ENCODE measurements at regions not wholly inside any gene's neighbourhood (a gene's known extent, or its start where the extent isn't known, plus 50 kb on each side); places are given as distances from the start of the nearest gene placed in this dataset.

DNA sequence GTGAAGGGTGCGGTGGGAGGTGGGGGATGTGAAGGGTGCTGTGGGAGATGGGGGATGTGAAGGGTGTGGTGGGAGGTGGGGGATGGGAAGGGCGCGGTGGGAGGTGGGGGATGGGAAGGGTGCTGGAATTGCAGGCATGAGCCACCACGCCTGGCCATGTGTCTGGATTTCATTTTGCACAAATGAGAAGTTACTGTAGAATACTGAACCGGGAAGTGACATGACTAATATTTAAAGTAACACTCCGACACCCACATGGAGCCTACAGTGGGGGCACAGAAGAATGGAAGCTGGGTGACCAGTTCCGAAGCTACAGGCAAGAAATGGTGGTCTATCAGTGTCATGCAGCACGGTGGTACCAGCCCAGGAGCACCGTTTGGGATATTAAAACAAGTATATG lies 69.9 kb upstream of the SPTLC1 start:
- DNase-seq, result no peak

DNA sequence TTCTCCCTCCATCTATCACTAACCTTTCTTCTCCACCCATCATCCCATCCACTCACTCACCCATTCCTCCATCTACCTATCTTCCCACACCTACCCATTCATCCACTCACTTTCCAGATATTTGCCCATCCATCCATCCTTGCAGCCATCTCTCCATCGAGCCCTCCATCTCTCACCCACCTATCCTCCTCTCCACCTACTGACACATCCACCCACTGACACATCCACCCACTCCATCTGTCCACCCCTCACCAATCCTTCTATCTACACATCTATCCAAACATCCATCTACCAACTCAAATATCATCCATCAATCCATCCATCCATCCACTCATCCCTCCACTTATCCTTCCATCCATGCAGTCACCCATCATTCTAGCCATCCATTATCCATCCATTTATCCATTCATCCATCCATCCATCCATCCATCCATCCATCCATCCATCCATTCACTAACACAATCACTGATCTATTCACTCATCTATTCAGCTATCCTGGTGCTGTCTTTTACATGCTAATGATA lies 68.9 kb upstream of the SPTLC1 start:
- no peak for DNase-seq

DNA sequence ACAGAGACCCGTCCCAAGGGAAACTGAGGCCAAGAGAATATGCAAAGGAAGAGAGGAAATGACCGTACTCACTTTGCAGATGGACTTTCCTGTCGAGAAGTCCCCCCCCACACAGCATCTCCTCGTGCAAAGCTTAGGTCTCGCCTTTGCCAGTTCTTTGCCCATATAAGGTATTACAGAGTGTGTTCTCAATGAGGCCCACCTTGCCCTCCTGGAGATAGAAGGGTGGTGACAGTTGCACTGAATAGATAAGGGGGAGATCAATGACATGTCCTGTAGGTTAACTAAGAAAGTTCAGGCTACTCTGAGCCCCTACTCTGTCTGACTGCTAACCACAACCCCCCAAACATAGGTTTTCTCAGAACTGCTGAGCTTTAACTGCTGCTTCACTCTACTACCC lies 68.2 kb upstream of the SPTLC1 start:
- DNase-seq, result no peak

DNA sequence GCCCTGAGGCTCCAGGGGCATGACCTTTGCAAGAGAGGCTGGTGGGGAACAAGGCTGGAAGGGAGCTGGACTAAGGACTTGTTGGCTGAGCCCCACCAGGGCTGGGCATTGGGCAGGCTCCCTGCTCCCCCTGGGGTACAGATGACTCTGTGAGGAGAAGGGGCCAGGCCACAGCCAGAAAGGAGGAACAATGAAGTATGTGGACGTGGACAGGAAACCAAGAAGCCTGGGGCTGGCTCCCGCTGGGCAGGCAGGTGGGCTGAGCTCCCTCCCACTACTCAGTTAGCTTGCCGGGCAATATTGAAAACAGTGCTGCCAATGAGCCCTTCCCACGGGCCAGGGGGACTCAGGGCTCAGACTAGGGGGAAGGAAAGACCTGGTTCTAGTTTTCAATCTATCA lies 66.1 kb upstream of the SPTLC1 start:
- no peak for DNase-seq

- DNase-seq, result peak; percentile 83
Measured at GRCh38 chr9:92180669-92181181, 65.5 kb upstream of the SPTLC1 start.

- DNase-seq, result no peak
Measured at GRCh38 chr9:92180002-92180400, 64.8 kb upstream of the SPTLC1 start.

- no peak for DNase-seq
Measured at GRCh38 chr9:92179286-92180001, 64.2 kb upstream of the SPTLC1 start.

DNA sequence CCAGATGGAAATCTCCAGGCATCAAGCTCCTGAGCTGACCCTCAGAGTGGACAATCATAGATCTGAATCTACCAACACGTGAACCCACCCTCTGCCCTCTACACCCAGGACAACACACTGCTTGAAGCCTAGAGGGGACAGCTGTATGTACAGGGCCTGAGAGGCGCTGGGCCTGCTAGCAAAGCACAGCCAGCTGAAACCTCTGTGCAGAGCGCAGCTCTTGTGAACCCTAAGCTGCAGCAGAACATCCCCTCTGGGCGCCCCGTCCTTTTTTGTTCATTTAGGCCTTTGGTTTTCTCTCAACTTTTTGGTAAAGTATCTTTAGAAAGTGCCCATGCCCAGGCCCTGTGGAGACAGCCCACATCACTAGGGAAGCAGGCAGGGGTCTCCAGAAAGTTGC lies 62.4 kb upstream of the SPTLC1 start:
- DNase-seq, result no peak

DNA sequence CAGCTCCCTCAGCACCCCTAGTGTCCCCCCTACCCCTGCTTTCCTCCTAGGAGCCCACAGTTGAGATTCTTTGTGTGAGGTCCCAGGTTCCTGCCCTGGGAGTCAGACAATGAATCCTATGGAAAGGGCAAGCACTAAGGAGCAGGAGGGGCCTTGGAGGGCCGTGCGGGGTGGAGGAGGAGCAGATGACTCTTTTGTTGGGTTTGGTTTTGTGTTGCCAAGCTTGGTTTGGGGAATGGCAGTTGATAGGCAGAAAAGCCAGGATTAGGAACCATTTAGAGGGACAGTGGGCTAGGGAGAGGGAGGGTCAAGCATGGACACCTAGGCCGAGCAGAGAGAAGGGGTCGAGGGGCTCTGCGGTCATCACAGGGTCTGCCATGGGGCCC lies 61.6 kb upstream of the SPTLC1 start:
- DNase-seq, result no peak

- no peak for DNase-seq
Measured at GRCh38 chr9:92176068-92176799, 61.0 kb upstream of the SPTLC1 start.

GRCh38 chr9:92175441-92175840 lies 60.2 kb upstream of the SPTLC1 start:
- no peak for DNase-seq

- DNase-seq, result no peak
Measured at GRCh38 chr9:92173318-92173717, 58.1 kb upstream of the SPTLC1 start.

DNA sequence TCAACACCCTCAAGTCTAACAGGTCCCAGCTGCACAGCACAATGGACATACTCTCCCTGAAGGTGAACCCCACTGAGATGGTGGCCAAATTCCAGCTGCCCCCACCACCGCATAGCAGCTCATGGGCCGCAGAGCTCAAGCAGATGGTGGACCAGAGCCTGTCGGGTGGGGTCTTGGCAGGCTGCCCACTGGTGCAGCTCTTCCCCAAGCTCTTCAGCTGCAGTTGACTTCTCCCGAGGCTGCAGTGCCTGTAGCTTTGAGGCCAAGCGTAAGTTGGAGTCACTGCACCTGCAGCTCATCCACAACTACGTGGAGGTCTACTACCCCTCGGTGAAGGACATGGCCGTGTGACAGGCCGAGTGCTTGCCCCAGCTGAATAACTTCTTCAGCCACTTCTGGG lies 56.6 kb upstream of the SPTLC1 start:
- DNase-seq, result no peak

DNA sequence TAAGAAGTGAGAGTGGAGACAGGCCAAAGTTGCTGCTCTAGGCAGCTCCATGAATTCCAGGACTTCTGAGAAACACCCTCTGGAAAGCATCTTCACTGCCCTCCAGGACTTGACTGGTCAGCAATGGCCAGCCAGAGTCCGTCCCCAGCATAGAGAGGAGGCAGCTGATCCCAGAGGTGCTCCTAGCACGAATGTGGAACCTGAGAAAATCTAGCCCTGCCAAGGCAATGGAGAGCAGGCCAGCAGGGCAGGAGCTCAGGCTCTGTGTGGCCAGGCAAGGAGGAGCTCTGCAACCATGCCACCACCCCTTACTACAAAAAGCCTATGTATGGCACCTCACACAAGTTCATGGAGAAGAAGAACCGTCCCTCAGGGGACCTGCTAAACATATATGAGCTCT lies 56.1 kb upstream of the SPTLC1 start:
- no peak for DNase-seq

- DNase-seq, result no peak
Measured at GRCh38 chr9:92170848-92171247, 55.6 kb upstream of the SPTLC1 start.

GRCh38 chr9:92165484-92165883 lies 50.3 kb upstream of the SPTLC1 start:
- DNase-seq, result no peak

Measured in fibroblast of skin of right quadriceps (primary cell).